GM19035 (cell line): ENCODE measurements at regions not wholly inside any gene's neighbourhood (a gene's known extent, or its start where the extent isn't known, plus 50 kb on each side); places are given as distances from the start of the nearest gene placed in this dataset.

Experiments
- ATAC-seq: cut with Tn5 transposase; IDR thresholded peaks from one replicate; pipeline ENCODE4 v1.9.1; 2021; ENCODE audit not compliant: unreplicated experiment

DNA sequence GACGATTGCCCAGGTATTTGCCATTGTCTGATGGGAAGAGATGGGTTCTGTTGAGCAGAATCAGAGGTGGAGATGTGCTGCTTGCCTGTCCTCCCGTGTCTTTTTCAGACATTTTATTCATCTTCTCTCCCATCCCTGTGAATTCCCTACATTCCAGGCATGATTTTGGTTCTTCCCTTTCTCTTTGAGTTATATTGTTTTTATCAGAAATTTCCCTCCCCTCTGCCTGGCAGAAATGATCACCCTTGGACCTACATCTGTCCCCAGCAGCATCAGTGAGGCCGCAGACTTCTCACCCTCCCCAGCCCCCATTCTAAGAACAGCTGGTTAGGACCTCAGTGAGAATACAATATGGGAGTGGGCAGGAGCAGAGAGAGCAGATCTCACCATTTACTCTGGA is 640.2 kb downstream of the CCDC171 start:
- no peak for ATAC-seq

DNA sequence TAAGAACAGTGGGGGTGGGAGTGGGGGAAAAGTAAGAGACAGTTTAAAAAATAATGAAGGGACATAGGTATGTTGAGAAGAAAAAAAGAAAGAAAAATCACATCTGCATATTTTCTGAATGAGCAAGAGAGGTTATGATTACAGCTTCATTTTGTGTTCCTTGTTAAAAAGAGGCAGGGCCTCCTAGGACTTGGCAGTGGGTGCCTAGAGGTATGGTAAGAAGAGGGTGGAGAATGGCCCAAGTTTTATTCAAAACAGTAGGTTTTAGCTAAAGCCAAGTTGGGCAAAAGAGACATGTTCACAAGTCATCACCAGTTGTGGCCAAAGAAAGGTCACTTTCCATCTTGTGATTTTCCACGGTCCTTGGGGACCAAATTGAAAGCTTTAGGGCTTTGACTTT is 643.4 kb downstream of the CCDC171 start:
- no peak for ATAC-seq

GRCh38 chr9:16197578-16198370 is 644.9 kb downstream of the CCDC171 start:
- ATAC-seq = no peak

- no peak for ATAC-seq
Measured at GRCh38 chr9:16198996-16199395, 646.2 kb downstream of the CCDC171 start.

DNA sequence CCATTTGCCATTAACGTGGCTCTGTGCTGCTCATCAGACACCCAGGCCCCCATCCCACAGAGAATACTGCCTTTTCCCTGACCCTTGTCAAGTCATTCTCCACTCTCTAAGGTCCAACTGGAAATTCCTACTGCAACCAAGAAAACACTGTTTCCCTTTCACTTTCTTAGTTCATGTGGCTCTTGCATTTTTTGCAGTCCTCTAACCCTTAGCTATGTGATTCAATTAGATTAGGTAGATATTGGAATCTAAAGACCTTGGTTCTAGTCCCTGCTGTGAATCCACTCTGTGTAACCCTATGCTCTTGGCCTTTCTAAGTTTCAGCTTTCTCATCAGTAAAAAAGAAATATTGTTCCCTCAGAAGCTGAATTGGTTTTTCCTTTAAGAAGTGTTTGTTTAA is 649.4 kb downstream of the CCDC171 start:
- no peak for ATAC-seq

DNA sequence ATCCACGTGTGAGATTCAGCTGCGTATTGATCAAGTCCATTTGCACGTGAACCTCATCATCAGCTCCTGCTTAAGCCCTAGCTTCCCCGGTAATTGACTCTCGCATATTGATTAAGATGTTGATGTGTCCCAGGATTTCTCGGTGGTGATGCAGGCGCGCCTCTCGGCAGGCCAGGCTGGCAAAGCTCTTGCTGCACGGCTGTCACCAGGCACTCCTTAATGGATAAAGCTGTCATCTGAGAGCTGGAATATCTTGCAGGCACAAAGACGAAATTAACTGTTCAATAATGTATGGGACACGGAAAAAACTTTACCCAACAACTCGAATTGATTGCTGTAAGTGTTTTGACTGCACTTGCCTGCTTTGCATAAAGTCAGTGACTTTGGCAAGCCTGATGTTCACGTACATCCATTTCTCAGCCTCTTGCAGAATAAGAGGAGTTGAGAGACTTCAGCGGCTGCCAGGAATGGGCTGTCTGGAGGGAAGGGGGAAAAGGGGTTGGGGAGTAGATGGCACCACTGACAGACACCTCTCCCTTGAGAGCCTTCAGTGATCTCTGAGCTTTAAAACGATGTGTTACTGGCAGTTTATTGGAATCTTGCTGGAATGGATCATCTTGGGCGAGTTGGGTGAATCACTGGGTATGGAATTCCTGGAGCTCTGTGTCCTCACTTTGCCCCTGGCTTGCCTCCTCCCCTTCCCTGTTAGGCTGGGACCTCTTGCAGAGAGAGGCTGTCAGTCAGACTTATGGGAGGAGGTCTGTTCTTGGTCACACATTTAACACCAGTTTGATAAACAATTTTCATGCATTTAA is 650.3 kb downstream of the CCDC171 start:
- no peak for ATAC-seq

DNA sequence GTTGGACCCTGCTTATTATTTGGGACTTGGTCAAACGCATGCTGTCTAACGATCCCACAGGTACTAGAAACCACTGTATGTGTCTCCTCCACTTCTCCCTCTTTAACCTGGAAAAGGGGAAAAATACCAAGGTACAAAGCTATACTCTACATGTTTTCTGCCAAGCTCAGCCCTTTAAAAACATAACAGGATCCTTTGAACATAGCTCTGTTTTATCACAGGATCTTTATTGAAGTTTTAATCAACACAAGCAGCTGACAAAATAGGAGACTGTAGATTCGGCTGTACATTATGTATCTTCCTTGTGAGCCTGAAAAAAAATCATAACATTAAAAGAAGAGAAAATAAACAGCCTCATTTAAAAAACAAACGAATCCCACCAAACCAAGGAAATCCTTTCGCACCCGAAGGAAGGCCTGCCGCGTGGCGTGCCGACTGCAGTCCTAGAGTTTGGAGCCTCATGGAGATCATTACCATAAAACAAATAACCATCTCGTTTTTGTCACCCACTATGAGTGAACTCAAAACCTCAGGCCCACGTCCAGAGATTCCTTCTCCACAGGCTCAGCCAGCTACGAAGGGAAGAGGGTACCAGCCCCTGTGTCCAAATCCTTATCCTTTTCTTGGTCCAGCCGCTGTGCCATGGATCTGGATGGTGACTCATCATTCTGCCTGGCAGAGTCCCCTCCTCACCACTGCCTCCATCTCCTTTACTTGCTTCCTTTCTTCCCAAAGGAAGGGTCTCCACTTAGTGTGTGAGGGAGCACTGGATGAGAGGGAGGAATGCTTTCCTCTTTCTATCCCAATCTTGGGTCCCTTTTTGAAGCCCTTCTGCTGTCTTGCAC is 651.1 kb downstream of the CCDC171 start:
- ATAC-seq = no peak

DNA sequence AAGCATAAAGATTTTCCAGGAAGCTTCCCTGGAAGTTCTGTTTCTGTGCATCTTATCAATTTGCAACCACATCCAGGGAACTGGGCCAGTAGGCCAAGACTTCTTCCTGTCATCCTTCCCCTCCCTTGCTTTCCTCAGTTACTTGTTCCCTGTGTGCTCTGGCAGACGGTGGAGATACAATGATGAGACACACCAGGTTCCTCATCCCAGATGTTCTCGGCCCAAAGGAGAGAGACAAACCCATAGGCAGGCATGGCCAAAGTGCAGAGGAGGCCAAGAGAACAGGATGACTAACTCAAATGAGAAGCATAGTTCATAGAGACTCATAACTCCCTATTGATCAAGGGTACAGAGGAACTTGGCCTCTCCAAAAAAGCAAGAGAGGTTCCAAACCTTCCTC is 652.6 kb downstream of the CCDC171 start:
- no peak for ATAC-seq

DNA sequence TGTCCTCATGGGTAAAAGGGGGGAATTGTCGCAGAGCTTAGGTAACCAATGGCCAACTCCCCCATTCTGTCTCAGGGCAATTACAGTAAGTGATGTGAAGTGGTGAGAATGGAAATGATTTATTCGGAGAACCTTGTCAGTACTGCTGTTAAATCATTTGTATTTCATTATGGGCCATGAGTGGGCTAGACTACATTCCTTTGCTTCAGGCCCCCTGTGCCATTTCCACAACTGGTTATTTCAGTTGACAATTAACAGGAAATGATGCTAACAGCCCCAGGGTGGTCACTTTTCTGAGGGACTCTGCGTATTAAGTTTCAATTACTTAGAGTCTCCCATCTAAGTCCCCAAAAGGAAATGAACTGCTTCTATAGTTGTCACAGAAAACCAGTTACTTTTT is 653.7 kb downstream of the CCDC171 start:
- ATAC-seq = no peak

GRCh38 chr9:16207161-16207560 is 654.3 kb downstream of the CCDC171 start:
- no peak for ATAC-seq

- ATAC-seq = no peak
Measured at GRCh38 chr9:16210440-16210839, 657.6 kb downstream of the CCDC171 start.

DNA sequence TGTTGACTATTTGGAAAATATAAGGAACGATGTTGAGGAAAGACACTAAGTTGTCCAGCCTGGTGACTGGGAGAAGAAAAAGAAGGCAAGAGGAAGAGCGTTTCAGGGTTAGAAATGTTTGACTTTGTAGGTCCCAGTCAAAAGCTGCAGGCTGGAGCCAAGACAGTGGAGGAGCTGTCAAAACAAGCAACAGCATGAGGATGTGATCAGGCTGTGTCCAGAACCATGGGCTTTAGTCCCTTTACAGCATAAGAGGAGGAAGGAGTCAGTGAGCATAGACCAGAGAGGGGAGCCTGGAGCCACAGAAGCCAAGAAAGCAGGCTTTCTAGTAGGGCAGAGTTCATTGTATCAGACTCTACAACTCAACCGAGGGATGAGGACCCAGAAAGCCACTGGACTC is 658.5 kb downstream of the BNC2 start:
- ATAC-seq = no peak

GRCh38 chr9:16213781-16214515 is 656.5 kb downstream of the BNC2 start:
- no peak for ATAC-seq

- no peak for ATAC-seq
Measured at GRCh38 chr9:16214677-16215352, 655.7 kb downstream of the BNC2 start.

DNA sequence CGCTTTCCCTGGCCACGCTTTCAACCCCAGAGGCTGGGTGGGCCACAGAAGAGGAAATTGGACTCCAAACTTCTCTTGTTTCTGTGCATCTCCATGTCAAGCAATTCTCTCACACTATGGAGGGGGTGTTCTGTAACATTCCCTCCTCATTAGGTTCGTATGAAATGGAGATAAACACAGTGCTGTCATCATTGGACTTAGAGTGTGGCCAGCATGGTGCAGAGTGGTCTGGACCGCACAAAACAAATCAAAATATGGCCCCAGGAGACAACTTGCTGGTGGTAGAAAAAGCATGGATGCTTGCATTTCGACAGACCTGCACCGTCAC is 655.2 kb downstream of the BNC2 start:
- no peak for ATAC-seq

DNA sequence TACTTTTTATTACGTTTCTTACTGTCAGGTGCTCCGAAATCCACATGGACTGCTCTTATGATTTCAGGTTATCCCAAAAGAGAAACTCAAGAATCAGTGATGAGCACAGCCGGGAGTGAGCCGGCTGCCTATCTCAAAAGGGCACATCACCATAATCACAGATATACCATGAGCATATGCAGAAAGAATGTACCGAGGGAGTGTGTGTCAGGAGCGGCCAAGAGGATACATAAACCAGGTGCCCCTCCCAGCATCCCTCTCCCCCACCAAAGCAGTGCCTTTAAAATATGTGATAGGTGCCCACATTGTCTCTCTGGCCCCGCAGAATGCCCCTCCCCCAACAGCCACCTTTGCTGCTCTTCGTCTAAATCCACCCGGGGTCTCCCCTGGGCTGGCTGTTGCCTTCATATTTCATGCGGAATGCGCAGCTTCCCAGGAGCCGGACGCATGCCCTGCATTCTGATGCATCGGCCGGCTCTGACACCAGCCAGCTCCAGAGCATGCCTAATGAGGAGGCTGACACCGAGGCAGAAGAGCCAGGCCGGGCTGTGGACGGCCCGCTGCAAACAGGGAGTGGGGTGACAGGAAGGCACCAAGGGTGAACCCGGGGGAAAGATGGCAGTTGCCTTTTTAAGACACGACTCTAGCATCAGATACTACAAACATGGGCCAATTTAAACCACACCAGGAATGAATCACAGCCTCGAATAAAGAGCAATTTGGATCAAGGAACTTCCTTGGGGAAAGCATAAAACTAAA is 652.3 kb downstream of the BNC2 start:
- ATAC-seq = no peak

DNA sequence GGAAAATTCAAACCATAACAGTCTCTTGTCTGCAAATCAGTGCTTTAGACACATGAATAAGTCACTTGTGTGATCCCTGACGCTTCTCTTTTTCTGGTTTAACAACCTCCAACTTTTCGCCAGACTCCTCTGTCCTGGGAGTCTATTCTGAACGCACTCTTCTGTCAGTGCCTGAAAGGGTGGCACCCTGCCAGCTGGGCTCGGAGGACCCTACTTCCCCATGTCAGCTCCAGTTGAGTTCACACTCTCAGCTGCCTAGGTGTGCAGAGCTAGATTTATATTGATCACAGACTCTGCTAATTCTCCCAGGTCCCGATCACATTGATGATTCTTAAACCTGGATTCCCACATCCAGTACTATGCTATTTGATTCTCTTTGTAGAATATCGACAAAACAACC is 649.1 kb downstream of the BNC2 start:
- ATAC-seq = peak; percentile 23

GRCh38 chr9:16221822-16222547 is 648.5 kb downstream of the BNC2 start:
- peak; percentile 73 for ATAC-seq
